Caco-2 (cell line): ENCODE measurements at regions not wholly inside any gene's neighbourhood (a gene's known extent, or its start where the extent isn't known, plus 50 kb on each side); places are given as distances from the start of the nearest gene placed in this dataset.

Experiments
- BruUV-seq: library from RNA; stranded (reverse); fragments of 400-500 nt; replicated peaks from 2 replicates; lab custom pipeline; 2021; lab: Mats Ljungman, UMichigan
- CTCF ChIA-PET: fragments of 300-600 bp; sonication (Branson Sonifier 250); formaldehyde crosslinking; loops from one replicate; lab custom pipeline; 2022; ENCODE audit warnings: antibody characterized with exemption; lab: Charles Lee
- POLR2A ChIA-PET: fragments of 300-600 bp; sonication (Branson Sonifier 250); formaldehyde crosslinking; loops from one replicate; lab custom pipeline; 2022; ENCODE audit warnings: antibody characterized with exemption; lab: Charles Lee
- DNase-seq, 2 experiments: peaks; one replicate each; pipeline versions ENCODE4 v3.0.0 to v3.0.0-alpha.2; 2020 to 2022
- H3K27me3 ChIP-seq: replicated peaks from 2 replicates; pipeline ENCODE4 v1.6.0; 2011; ENCODE audit warnings: low read length; ENCODE audit not compliant: control insufficient read depth, insufficient read depth
- H3K36me3 ChIP-seq: 2 replicates; pipeline ENCODE4 v1.5.1; 2011; ENCODE audit warnings: low read length; ENCODE audit not compliant: control insufficient read depth, insufficient read depth
- H3K4me1 ChIP-seq: fragments of 250-450 bp; sonication (Bioruptor Pico); 2 replicates; pipeline ENCODE4 v1.5.1; 2020; ENCODE audit warnings: mild to moderate bottlenecking
- H3K4me3 ChIP-seq: 2 replicates; pipeline ENCODE4 v1.5.1; 2011; ENCODE audit warnings: low read depth, mild to moderate bottlenecking, control low read depth, low read length
- H3K9me3 ChIP-seq: fragments of 250-450 bp; sonication (Bioruptor Pico); 2 replicates; pipeline ENCODE4 v1.5.1; 2020; ENCODE audit warnings: mild to moderate bottlenecking, moderate library complexity
- H3K27ac Mint-ChIP-seq: one replicate; pipeline ENCODE4 v1.8.0; 2022; ENCODE audit warnings: mixed read lengths; ENCODE audit not compliant: unreplicated experiment
- H3K27me3 Mint-ChIP-seq: one replicate; pipeline ENCODE4 v1.8.0; 2022; ENCODE audit warnings: mixed read lengths; ENCODE audit not compliant: insufficient read depth, unreplicated experiment
- H3K36me3 Mint-ChIP-seq: one replicate; pipeline ENCODE4 v1.8.0; 2022; ENCODE audit warnings: mild to moderate bottlenecking, mixed read lengths; ENCODE audit not compliant: insufficient read depth, unreplicated experiment
- H3K4me1 Mint-ChIP-seq: one replicate; pipeline ENCODE4 v1.8.0; 2022; ENCODE audit warnings: low read depth, mixed read lengths; ENCODE audit not compliant: unreplicated experiment
- H3K4me3 Mint-ChIP-seq: one replicate; pipeline ENCODE4 v1.8.0; 2022; ENCODE audit warnings: mild to moderate bottlenecking, moderate library complexity, mixed read lengths; ENCODE audit not compliant: unreplicated experiment
- H3K9me3 Mint-ChIP-seq: one replicate; pipeline ENCODE4 v1.8.0; 2022; ENCODE audit warnings: mixed read lengths; ENCODE audit not compliant: unreplicated experiment
- CTCF ChIP-seq, 2 experiments: fragments of 200-600 bp in 1 of 2; IDR thresholded peaks; 1 replicate in 1 of 2; 2 replicates in 1 of 2; pipeline versions ENCODE4 v1.5.1 to v1.8.0; 2011 to 2022; ENCODE audit warnings: antibody characterized with exemption in 1 of 2, control low read depth in 1 of 2, inconsistent platforms in 1 of 2, low read depth in 1 of 2, low read length in 1 of 2, mild to moderate bottlenecking in 1 of 2, moderate library complexity in 1 of 2; ENCODE audit not compliant: insufficient read depth in 1 of 2, severe bottlenecking in 1 of 2, unreplicated experiment in 1 of 2
- intact Hi-C: fragments of 100-400 bp; cut with micrococcal nuclease; formaldehyde crosslinking; loops from one replicate; pipeline ENCODE4 v1.10.0; 2022; ENCODE audit not compliant: unreplicated experiment

- ChIA-PET POLR2A (no interaction called here), CTCF (no interaction called here)
- no peaks in the 10 kb centered on the region for H3K36me3 Mint-ChIP-seq
- no peaks in the 10 kb centered on the region for H3K9me3 Mint-ChIP-seq
- Histone ChIP-seq H3K4me1 (no peaks in the 10 kb centered on the region), H3K36me3 (no peaks in the 10 kb centered on the region), H3K4me3 (no peak overlapping the region), H3K9me3 (no peaks in the 10 kb centered on the region), H3K27me3 (no peaks in the 10 kb centered on the region; the same call in 1 of the 2 replicates)
- peaks cover 3% of the 10 kb centered on the region for H3K27me3 Mint-ChIP-seq
- H3K4me3 Mint-ChIP-seq: no peak overlapping the region
- no peaks in the 10 kb centered on the region for H3K4me1 Mint-ChIP-seq
- no peak for DNase-seq
- TF ChIP-seq CTCF (IDR thresholded peaks at IDR 0.05; ENCODE audit: insufficient read depth in 1 of 2, low read depth in 1 of 2, low read length in 1 of 2, severe bottlenecking in 1 of 2, unreplicated experiment in 1 of 2): no peak
- H3K27ac Mint-ChIP-seq: no peak overlapping the region
- no TSS peak for BruUV-seq
- intact Hi-C loops: no loop called here
Measured at GRCh38 chr6:23783901-23784300, 342.1 kb upstream of the NRSN1 start.

- Mint-ChIP-seq H3K27ac (no peak overlapping the region), H3K9me3 (no peaks in the 10 kb centered on the region), H3K36me3 (no peaks in the 10 kb centered on the region), H3K4me1 (no peaks in the 10 kb centered on the region), H3K27me3 (peaks cover 3% of the 10 kb centered on the region), H3K4me3 (no peak overlapping the region)
- CTCF ChIA-PET: no interaction called here
- Histone ChIP-seq H3K36me3 (no peaks in the 10 kb centered on the region), H3K4me1 (no peaks in the 10 kb centered on the region), H3K4me3 (no peak overlapping the region), H3K9me3 (no peaks in the 10 kb centered on the region), H3K27me3 (no peaks in the 10 kb centered on the region; the same call in 1 of the 2 replicates)
- no peak for DNase-seq
- TF ChIP-seq CTCF (IDR thresholded peaks at IDR 0.05; ENCODE audit: insufficient read depth in 1 of 2, low read depth in 1 of 2, low read length in 1 of 2, severe bottlenecking in 1 of 2, unreplicated experiment in 1 of 2): no peak
- BruUV-seq: no TSS peak
- POLR2A ChIA-PET: no interaction called here
- intact Hi-C loops: no loop called here
Measured at GRCh38 chr6:23784301-23784919, 341.6 kb upstream of the NRSN1 start.

GRCh38 chr6:23790756-23791155 lies 335.3 kb upstream of the NRSN1 start:
- no TSS peak for BruUV-seq
- Mint-ChIP-seq H3K27ac (no peak overlapping the region), H3K9me3 (no peaks in the 10 kb centered on the region), H3K27me3 (peaks cover 19% of the 10 kb centered on the region), H3K4me1 (no peaks in the 10 kb centered on the region), H3K36me3 (no peaks in the 10 kb centered on the region), H3K4me3 (no peak overlapping the region)
- ChIA-PET POLR2A (no interaction called here), CTCF (no interaction called here)
- intact Hi-C loops: no loop called here
- Histone ChIP-seq H3K9me3 (no peaks in the 10 kb centered on the region), H3K4me1 (no peaks in the 10 kb centered on the region), H3K27me3 (no peaks in the 10 kb centered on the region; the same call in 1 of the 2 replicates), H3K4me3 (no peak overlapping the region), H3K36me3 (no peaks in the 10 kb centered on the region)
- no peak for DNase-seq
- no peak for TF ChIP-seq CTCF (IDR thresholded peaks at IDR 0.05; ENCODE audit: insufficient read depth in 1 of 2, low read depth in 1 of 2, low read length in 1 of 2, severe bottlenecking in 1 of 2, unreplicated experiment in 1 of 2)
